Pulmonary artery endothelial cell (primary cell): ENCODE measurements at regions not wholly inside any gene's neighbourhood (a gene's known extent, or its start where the extent isn't known, plus 50 kb on each side); places are given as distances from the start of the nearest gene placed in this dataset.

Source experiments
- DNase-seq: peaks from one replicate; pipeline ENCODE4 v3.0.0-alpha.2; 2011; ENCODE audit warnings: low read depth, low spot score

- no peak for DNase-seq
Observed at GRCh38 chr4:10335050-10335449, 122.2 kb downstream of the ZNF518B start.

GRCh38 chr4:10334506-10335028 is 122.7 kb downstream of the ZNF518B start:
- no peak for DNase-seq

- DNase-seq = no peak
Observed at GRCh38 chr4:10333942-10334341, 123.3 kb downstream of the ZNF518B start.

- DNase-seq = no peak
Observed at GRCh38 chr4:10326075-10326474, 131.2 kb downstream of the ZNF518B start.

- DNase-seq = no peak
Observed at GRCh38 chr4:10321931-10322330, 135.3 kb downstream of the ZNF518B start.

- DNase-seq = no peak
Observed at GRCh38 chr4:10320130-10320529, 137.1 kb downstream of the ZNF518B start.

- DNase-seq = no peak
Observed at GRCh38 chr4:10317345-10317744, 139.9 kb downstream of the ZNF518B start.

- no peak for DNase-seq
Observed at GRCh38 chr4:10316851-10317250, 140.4 kb downstream of the ZNF518B start.

GRCh38 chr4:10315638-10316037 is 141.6 kb downstream of the ZNF518B start:
- no peak for DNase-seq

GRCh38 chr4:10312568-10312967 is 144.7 kb downstream of the ZNF518B start:
- no peak for DNase-seq

- DNase-seq = no peak
Observed at GRCh38 chr4:10311939-10312338, 145.3 kb downstream of the ZNF518B start.

GRCh38 chr4:10305816-10306215 is 151.4 kb downstream of the ZNF518B start:
- no peak for DNase-seq

- no peak for DNase-seq
Observed at GRCh38 chr4:10303291-10303690, 153.9 kb downstream of the ZNF518B start.

- DNase-seq = no peak
Observed at GRCh38 chr4:10302096-10302495, 155.1 kb downstream of the ZNF518B start.

- DNase-seq = no peak
Observed at GRCh38 chr4:10299601-10300000, 157.6 kb downstream of the ZNF518B start.

GRCh38 chr4:10298681-10299080 is 158.5 kb downstream of the ZNF518B start:
- no peak for DNase-seq

- DNase-seq = no peak
Observed at GRCh38 chr4:10296730-10297129, 160.5 kb downstream of the ZNF518B start.

GRCh38 chr4:10295301-10295700 is 161.9 kb downstream of the ZNF518B start:
- no peak for DNase-seq

GRCh38 chr4:10289538-10289906 is 167.7 kb downstream of the ZNF518B start:
- DNase-seq = no peak

- no peak for DNase-seq
Observed at GRCh38 chr4:10288830-10289537, 168.2 kb downstream of the ZNF518B start.

GRCh38 chr4:10285028-10285427 is 168.4 kb upstream of the WDR1 start:
- DNase-seq = no peak

GRCh38 chr4:10283761-10284160 is 167.2 kb upstream of the WDR1 start:
- DNase-seq = no peak

GRCh38 chr4:10281996-10282395 is 165.4 kb upstream of the WDR1 start:
- DNase-seq = no peak

GRCh38 chr4:10279261-10279660 is 162.7 kb upstream of the WDR1 start:
- no peak for DNase-seq
